ENCODE measurements at regions not wholly inside any gene's neighbourhood (a gene's known extent, or its start where the extent isn't known, plus 50 kb on each side); places are given as distances from the start of the nearest gene placed in this dataset.
A peak's percentile ranks its signal among the peaks of the same experiment; 100 is the strongest.

- ChIA-PET CTCF (interaction anchor here (0.8 to 4.8 kb wide), 7 partner anchors 11 to 1098 kb away, joined by 3 to 38 read pairs (median 4); partner anchors contain the start of gene TRIB2), POLR2A (interaction anchor here (0.6 kb wide), 1 partner anchor 212 kb away, joined by 3 read pairs; the partner anchor contains the start of gene TRIB2)
- no peaks in the 10 kb centered on the region for H3K9me3 Mint-ChIP-seq
- peak; percentile 41 for DNase-seq
- no peaks in the 10 kb centered on the region for H3K27me3 Mint-ChIP-seq
- H3K4me3 Mint-ChIP-seq = no peak overlapping the region
- no peaks in the 10 kb centered on the region for H3K36me3 Mint-ChIP-seq
- peaks cover 17% of the 10 kb centered on the region for H3K4me1 Mint-ChIP-seq (ENCODE audit: low read depth)
- no peak overlapping the region for H3K27ac Mint-ChIP-seq
- intact Hi-C loops (cut with micrococcal nuclease) = loop anchor here (1.0 to 10.0 kb wide), 3 partner anchors 65 to 513 kb away; no protein-coding TSS in a partner anchor
Measured at GRCh38 chr2:12928197-12928774, 211.6 kb downstream of the TRIB2 start.

DNA sequence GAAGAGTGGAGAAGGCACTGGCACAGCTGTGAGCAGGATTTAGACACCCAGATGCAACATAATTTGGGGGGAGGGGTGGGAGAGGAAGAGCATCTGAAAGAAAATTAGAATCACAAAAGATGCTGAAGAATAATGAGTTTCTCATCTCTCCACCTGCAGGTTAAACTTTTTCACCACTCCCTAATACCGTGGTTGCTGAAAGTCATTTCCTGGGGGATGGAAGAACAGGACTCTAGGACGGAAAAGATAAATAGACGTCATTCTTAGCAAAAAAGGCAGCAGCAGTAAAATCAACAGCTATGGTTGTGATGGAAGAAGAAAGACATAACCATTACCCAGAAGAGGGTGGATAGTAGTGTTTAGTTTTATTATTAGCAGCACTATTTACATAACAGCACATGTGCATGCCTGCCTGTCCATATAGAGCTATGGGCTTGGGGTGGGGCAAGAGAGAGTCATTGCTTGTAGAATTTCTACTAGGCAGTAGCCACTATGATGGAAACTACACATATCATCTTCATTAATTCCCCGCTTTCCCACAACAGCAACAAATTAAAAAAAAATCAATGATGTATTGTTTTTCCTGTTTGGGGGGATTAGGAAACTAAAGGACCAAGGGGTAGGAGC is 212.2 kb downstream of the TRIB2 start:
- ChIA-PET CTCF (interaction anchor here (0.8 to 4.8 kb wide), 11 partner anchors 11 to 1099 kb away, joined by 3 to 48 read pairs (median 4); partner anchors contain the start of gene TRIB2), POLR2A (interaction anchor here (0.6 kb wide), 1 partner anchor 825 kb away, joined by 3 read pairs; no protein-coding TSS in a partner anchor)
- Mint-ChIP-seq H3K36me3 (no peaks in the 10 kb centered on the region), H3K27me3 (no peaks in the 10 kb centered on the region), H3K4me1 (ENCODE audit: low read depth) (peaks cover 17% of the 10 kb centered on the region), H3K9me3 (no peaks in the 10 kb centered on the region), H3K27ac (no peak overlapping the region), H3K4me3 (no peak overlapping the region)
- DNase-seq = no peak
- intact Hi-C loops (cut with micrococcal nuclease) = loop anchor here (1.0 to 10.0 kb wide), 3 partner anchors 66 to 514 kb away; no protein-coding TSS in a partner anchor

DNA sequence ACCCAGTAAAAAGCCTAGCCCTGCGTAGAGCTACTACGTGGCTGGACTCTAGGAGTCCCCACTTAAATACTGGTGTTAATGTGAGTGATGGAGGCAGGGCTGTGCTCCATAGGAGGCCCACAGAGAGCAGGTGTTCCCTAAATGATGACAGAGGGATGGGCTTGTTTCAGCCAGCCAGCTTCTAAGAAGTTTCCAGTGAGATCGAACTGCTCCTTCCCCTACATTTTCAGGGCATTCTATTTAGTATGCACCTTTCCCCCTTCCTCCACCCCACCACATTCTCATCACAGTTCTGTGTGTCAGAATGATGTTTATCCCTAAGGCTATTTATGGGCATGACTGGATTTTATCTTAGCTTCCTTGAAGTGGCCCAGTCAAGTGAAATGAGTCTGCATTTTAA is 213.0 kb downstream of the TRIB2 start:
- no peaks in the 10 kb centered on the region for H3K9me3 Mint-ChIP-seq
- H3K36me3 Mint-ChIP-seq = no peaks in the 10 kb centered on the region
- ChIA-PET POLR2A (interaction anchor here (0.6 kb wide), 1 partner anchor 826 kb away, joined by 3 read pairs; no protein-coding TSS in a partner anchor), CTCF (interaction anchor here (0.9 to 4.8 kb wide), 15 partner anchors 9 to 1100 kb away, joined by 3 to 48 read pairs (median 10); partner anchors contain the start of gene TRIB2)
- intact Hi-C loops (cut with micrococcal nuclease) = loop anchor here (5.0 to 10.0 kb wide), 3 partner anchors 112 to 1102 kb away; no protein-coding TSS in a partner anchor
- H3K27me3 Mint-ChIP-seq = no peaks in the 10 kb centered on the region
- H3K4me1 Mint-ChIP-seq (ENCODE audit: low read depth) = peaks cover 17% of the 10 kb centered on the region
- no peak overlapping the region for H3K4me3 Mint-ChIP-seq
- DNase-seq = no peak
- H3K27ac Mint-ChIP-seq = no peak overlapping the region

DNA sequence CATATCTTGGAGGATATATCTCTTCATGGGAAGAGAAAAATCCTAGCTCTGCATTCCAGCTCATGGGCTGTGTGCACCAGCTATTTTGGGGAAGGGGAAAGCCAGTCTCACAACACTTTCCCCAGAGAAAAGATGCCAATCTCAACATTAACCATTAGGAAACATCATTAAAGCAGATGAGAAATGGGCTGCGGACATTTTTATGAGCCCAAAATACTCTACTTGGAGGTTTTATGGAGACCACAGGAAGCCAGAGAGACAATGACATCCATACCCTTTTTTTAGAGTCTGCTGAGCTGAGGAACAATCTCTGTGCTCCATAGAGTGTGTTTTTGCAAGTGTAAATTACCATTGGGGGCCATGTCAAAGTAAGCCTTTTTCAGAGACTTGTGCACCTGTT is 213.7 kb downstream of the TRIB2 start:
- Mint-ChIP-seq H3K9me3 (no peaks in the 10 kb centered on the region), H3K4me3 (no peak overlapping the region), H3K4me1 (ENCODE audit: low read depth) (peaks cover 17% of the 10 kb centered on the region), H3K36me3 (no peaks in the 10 kb centered on the region), H3K27me3 (no peaks in the 10 kb centered on the region), H3K27ac (no peak overlapping the region)
- CTCF ChIA-PET = interaction anchor here (0.6 to 4.8 kb wide), 39 partner anchors 10 to 1101 kb away, joined by 3 to 48 read pairs (median 4); partner anchors contain the start of gene TRIB2
- POLR2A ChIA-PET = no interaction called here
- no peak for DNase-seq
- intact Hi-C loops (cut with micrococcal nuclease) = loop anchor here (5.0 kb wide), 2 partner anchors 113 to 1103 kb away; no protein-coding TSS in a partner anchor

GRCh38 chr2:12931186-12931844 is 214.6 kb downstream of the TRIB2 start:
- no peaks in the 10 kb centered on the region for H3K9me3 Mint-ChIP-seq
- no peaks in the 10 kb centered on the region for H3K36me3 Mint-ChIP-seq
- H3K4me3 Mint-ChIP-seq = no peak overlapping the region
- H3K4me1 Mint-ChIP-seq (ENCODE audit: low read depth) = peaks cover 17% of the 10 kb centered on the region
- intact Hi-C loops (cut with micrococcal nuclease) = loop anchor here (1.0 to 5.0 kb wide), 3 partner anchors 114 to 1104 kb away; no protein-coding TSS in a partner anchor
- H3K27ac Mint-ChIP-seq = no peak overlapping the region
- H3K27me3 Mint-ChIP-seq = no peaks in the 10 kb centered on the region
- DNase-seq = no peak
- ChIA-PET CTCF (interaction anchor here (0.6 to 4.8 kb wide), 57 partner anchors 9 to 1102 kb away, joined by 3 to 48 read pairs (median 4); partner anchors contain the start of gene TRIB2), POLR2A (interaction anchor here (0.8 kb wide), 1 partner anchor 214 kb away, joined by 3 read pairs; no protein-coding TSS in a partner anchor)

- Mint-ChIP-seq H3K36me3 (no peaks in the 10 kb centered on the region), H3K27ac (no peak overlapping the region), H3K4me1 (ENCODE audit: low read depth) (peaks cover 17% of the 10 kb centered on the region), H3K4me3 (no peak overlapping the region), H3K27me3 (no peaks in the 10 kb centered on the region), H3K9me3 (no peaks in the 10 kb centered on the region)
- ChIA-PET CTCF (interaction anchor here (0.6 to 4.5 kb wide), 16 partner anchors 8 to 1090 kb away, joined by 3 to 48 read pairs (median 4); partner anchors contain the start of gene TRIB2), POLR2A (no interaction called here)
- DNase-seq = no peak
- intact Hi-C loops (cut with micrococcal nuclease) = loop anchor here (5.0 kb wide), 2 partner anchors 115 to 1105 kb away; no protein-coding TSS in a partner anchor
Measured at GRCh38 chr2:12932192-12932591, 215.5 kb downstream of the TRIB2 start.

DNA sequence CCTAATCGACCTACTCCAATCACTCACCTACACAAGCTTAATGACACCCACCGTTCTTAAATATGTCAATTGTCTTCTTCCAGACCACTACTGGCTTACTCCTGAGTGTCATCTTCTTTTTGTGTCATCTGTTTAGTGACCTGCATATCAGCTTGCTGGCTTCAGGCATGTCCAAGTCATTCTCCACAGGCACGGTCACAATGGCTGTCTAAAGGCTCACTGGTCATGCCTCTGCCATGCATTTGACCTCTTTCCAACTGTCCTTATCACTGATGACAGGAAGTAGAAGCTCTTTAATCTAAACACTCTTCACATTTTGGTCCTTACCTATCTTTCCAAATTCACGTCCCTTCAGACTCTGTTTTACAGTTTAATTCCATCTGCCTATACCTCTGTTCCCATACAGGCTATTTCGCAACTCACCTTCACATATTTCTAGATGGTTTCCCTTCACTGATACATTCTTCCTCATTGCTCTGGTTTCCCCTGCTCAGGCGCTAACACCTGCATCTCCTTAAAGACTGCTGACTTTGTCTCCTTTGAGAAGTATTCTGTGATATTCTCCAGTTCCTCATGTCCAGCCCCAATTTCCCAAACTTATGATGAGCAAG is 217.5 kb downstream of the TRIB2 start:
- intact Hi-C loops (cut with micrococcal nuclease) = loop anchor here (5.0 kb wide), 2 partner anchors 117 to 1107 kb away; no protein-coding TSS in a partner anchor
- H3K4me1 Mint-ChIP-seq (ENCODE audit: low read depth) = peaks cover 6% of the 10 kb centered on the region
- no peaks in the 10 kb centered on the region for H3K36me3 Mint-ChIP-seq
- POLR2A ChIA-PET = no interaction called here
- H3K9me3 Mint-ChIP-seq = no peaks in the 10 kb centered on the region
- H3K27me3 Mint-ChIP-seq = no peaks in the 10 kb centered on the region
- no peak overlapping the region for H3K27ac Mint-ChIP-seq
- DNase-seq = no peak
- no peak overlapping the region for H3K4me3 Mint-ChIP-seq
- CTCF ChIA-PET = interaction anchor here (0.7 kb wide), 1 partner anchor 218 kb away, joined by 3 read pairs; the partner anchor contains the start of gene TRIB2

- no peak overlapping the region for H3K4me3 Mint-ChIP-seq
- no peak overlapping the region for H3K27ac Mint-ChIP-seq
- peaks cover 6% of the 10 kb centered on the region for H3K4me1 Mint-ChIP-seq (ENCODE audit: low read depth)
- no peaks in the 10 kb centered on the region for H3K9me3 Mint-ChIP-seq
- H3K27me3 Mint-ChIP-seq = no peaks in the 10 kb centered on the region
- ChIA-PET POLR2A (no interaction called here), CTCF (no interaction called here)
- intact Hi-C loops (cut with micrococcal nuclease) = no loop called here
- H3K36me3 Mint-ChIP-seq = no peaks in the 10 kb centered on the region
- no peak for DNase-seq
Measured at GRCh38 chr2:12935222-12935621, 218.5 kb downstream of the TRIB2 start.

DNA sequence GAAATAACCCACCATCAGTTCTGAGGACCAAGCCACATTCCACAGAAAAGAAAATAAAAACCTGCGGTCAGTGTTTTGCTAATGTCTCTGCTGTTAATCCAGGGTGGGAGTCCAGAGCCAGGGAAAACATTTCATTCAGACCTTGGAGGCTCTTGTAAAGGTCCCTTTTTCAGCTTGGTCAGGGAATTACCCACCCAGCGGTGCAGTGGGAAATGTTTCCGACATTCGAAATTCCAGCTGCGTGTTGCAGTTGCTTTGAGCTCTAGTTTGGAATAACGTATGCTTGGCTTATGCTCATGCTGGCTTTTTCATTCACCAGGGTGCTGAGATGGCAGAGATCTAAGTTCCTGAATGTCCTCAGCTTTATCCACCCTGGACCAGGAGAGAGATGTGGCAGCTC is 219.1 kb downstream of the TRIB2 start:
- no peaks in the 10 kb centered on the region for H3K9me3 Mint-ChIP-seq
- H3K36me3 Mint-ChIP-seq = no peaks in the 10 kb centered on the region
- ChIA-PET CTCF (no interaction called here), POLR2A (no interaction called here)
- no peak overlapping the region for H3K4me3 Mint-ChIP-seq
- H3K27ac Mint-ChIP-seq = no peak overlapping the region
- H3K4me1 Mint-ChIP-seq (ENCODE audit: low read depth) = peaks cover 6% of the 10 kb centered on the region
- intact Hi-C loops (cut with micrococcal nuclease) = no loop called here
- DNase-seq = no peak
- H3K27me3 Mint-ChIP-seq = no peaks in the 10 kb centered on the region

- no peak for DNase-seq
- H3K27ac Mint-ChIP-seq = no peak overlapping the region
- POLR2A ChIA-PET = no interaction called here
- intact Hi-C loops (cut with micrococcal nuclease) = no loop called here
- H3K4me1 Mint-ChIP-seq (ENCODE audit: low read depth) = no peaks in the 10 kb centered on the region
- CTCF ChIA-PET = interaction anchor here (1.4 kb wide), 1 partner anchor 12 kb away, joined by 4 read pairs; no protein-coding TSS in a partner anchor
- H3K27me3 Mint-ChIP-seq = no peaks in the 10 kb centered on the region
- no peak overlapping the region for H3K4me3 Mint-ChIP-seq
- H3K9me3 Mint-ChIP-seq = peaks cover 8% of the 10 kb centered on the region
- no peaks in the 10 kb centered on the region for H3K36me3 Mint-ChIP-seq
Measured at GRCh38 chr2:12941203-12941602, 224.5 kb downstream of the TRIB2 start.

- Mint-ChIP-seq H3K27me3 (peaks cover 4% of the 10 kb centered on the region), H3K9me3 (no peaks in the 10 kb centered on the region), H3K4me3 (no peak overlapping the region), H3K4me1 (ENCODE audit: low read depth) (peaks cover 9% of the 10 kb centered on the region), H3K36me3 (no peaks in the 10 kb centered on the region), H3K27ac (no peak overlapping the region)
- intact Hi-C loops (cut with micrococcal nuclease) = loop anchor here (5.0 kb wide), 2 partner anchors 221 to 1116 kb away; no protein-coding TSS in a partner anchor
- DNase-seq = no peak
- ChIA-PET CTCF (interaction anchor here (1.0 to 2.7 kb wide), 5 partner anchors 17 to 231 kb away, joined by 3 to 18 read pairs (median 4); no protein-coding TSS in a partner anchor), POLR2A (no interaction called here)
Measured at GRCh38 chr2:12948231-12948960, 231.7 kb downstream of the TRIB2 start.

All from activated CD4-positive, alpha-beta memory T cell treated with anti-CD3 and anti-CD28 coated beads for 36 hours (primary cell).